Fibroblast of lung (primary cell): ENCODE measurements at regions not wholly inside any gene's neighbourhood (a gene's known extent, or its start where the extent isn't known, plus 50 kb on each side); places are given as distances from the start of the nearest gene placed in this dataset.

Experiments used
- DNase-seq, 2 donors: peaks; one replicate each; pipeline versions ENCODE4 v3.0.0 to v3.0.0-alpha.2; 2010; ENCODE audit warnings: low read depth in 2 of 2
- H2AFZ ChIP-seq: 2 replicates; pipeline ENCODE4 v1.5.1; 2012; ENCODE audit warnings: low read length, control low read depth, inconsistent platforms
- H3K27ac ChIP-seq: 2 replicates; pipeline ENCODE4 v1.5.1; 2011; ENCODE audit warnings: low read length, control low read depth; ENCODE audit not compliant: insufficient read depth
- H3K27me3 ChIP-seq: 2 replicates; pipeline ENCODE4 v1.5.1; 2011; ENCODE audit warnings: mild to moderate bottlenecking, low read length; ENCODE audit not compliant: control insufficient read depth, insufficient read depth
- H3K36me3 ChIP-seq: 2 replicates; pipeline ENCODE4 v1.5.1; 2011; ENCODE audit warnings: low read length; ENCODE audit not compliant: control insufficient read depth, insufficient read depth
- H3K4me1 ChIP-seq: 2 replicates; pipeline ENCODE4 v1.5.1; 2011; ENCODE audit warnings: low read length; ENCODE audit not compliant: control insufficient read depth, insufficient read depth; ENCODE audit errors: extremely low read depth
- H3K4me2 ChIP-seq: 2 replicates; pipeline ENCODE4 v1.5.1; 2011; ENCODE audit warnings: low read length, control low read depth; ENCODE audit not compliant: insufficient read depth; ENCODE audit errors: extremely low read depth
- H3K4me3 ChIP-seq, 4 experiments: fragments of 200-600 bp in 1 of 4; sonication (generic) in 1 of 4; replicated peaks in 1 of 4; 2 replicates each; pipeline ENCODE4 v1.5.1; 2011 to 2016; ENCODE audit warnings: low read length in 4 of 4, low read depth in 3 of 4, mild to moderate bottlenecking in 3 of 4, control low read depth in 2 of 4, inconsistent platforms in 1 of 4, mixed read lengths in 1 of 4; ENCODE audit not compliant: insufficient read depth in 1 of 4; ENCODE audit errors: control extremely low read depth in 1 of 4
- H3K79me2 ChIP-seq: 2 replicates; pipeline ENCODE4 v1.5.1; 2012; ENCODE audit warnings: mild to moderate bottlenecking, low read length, inconsistent platforms; ENCODE audit not compliant: control insufficient read depth, insufficient read depth
- H3K9ac ChIP-seq: 2 replicates; pipeline ENCODE4 v1.5.1; 2011; ENCODE audit warnings: mild to moderate bottlenecking, low read length, control low read depth; ENCODE audit not compliant: insufficient read depth
- H3K9me3 ChIP-seq: 2 replicates; pipeline ENCODE4 v1.5.1; 2012; ENCODE audit warnings: low read depth, low read length; ENCODE audit not compliant: control insufficient read depth, insufficient read depth
- H4K20me1 ChIP-seq: 2 replicates; pipeline ENCODE4 v1.5.1; 2011; ENCODE audit warnings: low read length; ENCODE audit not compliant: control insufficient read depth, insufficient read depth; ENCODE audit errors: extremely low read depth
- EZH2 ChIP-seq: IDR thresholded peaks from 2 replicates; pipeline ENCODE4 v1.5.1; 2012; ENCODE audit warnings: low read length, control low read depth, mild to moderate bottlenecking; ENCODE audit errors: missing control alignments
- TF ChIP-seq, protein P1 (sequence below), 2 donors: IDR thresholded peaks in 1 of 2; conservative IDR thresholded peaks in 1 of 2; 1 replicate in 1 of 2; 2 replicates in 1 of 2; pipeline ENCODE4 v1.5.1; 2011 to 2012; ENCODE audit warnings: low read length in 2 of 2, control low read depth in 1 of 2, inconsistent platforms in 1 of 2, low read depth in 1 of 2, mild to moderate bottlenecking in 1 of 2

DNA sequence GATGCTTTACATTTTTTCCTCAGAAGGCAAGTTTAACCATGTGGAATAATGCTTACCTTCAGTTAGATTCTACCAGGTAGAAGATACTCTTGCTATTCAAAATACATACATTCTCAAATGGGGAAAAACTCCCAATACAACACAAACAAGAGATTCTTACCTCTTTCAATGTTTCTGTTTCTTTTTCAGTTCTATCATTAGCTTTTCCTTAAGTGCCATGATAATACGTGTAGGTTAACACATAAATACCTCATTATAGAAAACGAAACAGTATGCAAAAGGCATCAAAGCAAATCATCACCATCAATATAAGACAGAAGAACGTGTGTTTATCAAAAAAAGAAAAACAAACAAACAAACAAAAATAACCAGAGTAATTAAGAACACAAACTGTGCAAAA is 300.7 kb upstream of the ROBO1 start:
- H4K20me1 ChIP-seq: no peaks in the 10 kb centered on the region
- H3K9ac ChIP-seq: no peak overlapping the region
- no peaks in the 10 kb centered on the region for H3K79me2 ChIP-seq
- H3K27me3 ChIP-seq: no peaks in the 10 kb centered on the region
- H3K27ac ChIP-seq: no peak overlapping the region
- TF ChIP-seq, protein P1, sequence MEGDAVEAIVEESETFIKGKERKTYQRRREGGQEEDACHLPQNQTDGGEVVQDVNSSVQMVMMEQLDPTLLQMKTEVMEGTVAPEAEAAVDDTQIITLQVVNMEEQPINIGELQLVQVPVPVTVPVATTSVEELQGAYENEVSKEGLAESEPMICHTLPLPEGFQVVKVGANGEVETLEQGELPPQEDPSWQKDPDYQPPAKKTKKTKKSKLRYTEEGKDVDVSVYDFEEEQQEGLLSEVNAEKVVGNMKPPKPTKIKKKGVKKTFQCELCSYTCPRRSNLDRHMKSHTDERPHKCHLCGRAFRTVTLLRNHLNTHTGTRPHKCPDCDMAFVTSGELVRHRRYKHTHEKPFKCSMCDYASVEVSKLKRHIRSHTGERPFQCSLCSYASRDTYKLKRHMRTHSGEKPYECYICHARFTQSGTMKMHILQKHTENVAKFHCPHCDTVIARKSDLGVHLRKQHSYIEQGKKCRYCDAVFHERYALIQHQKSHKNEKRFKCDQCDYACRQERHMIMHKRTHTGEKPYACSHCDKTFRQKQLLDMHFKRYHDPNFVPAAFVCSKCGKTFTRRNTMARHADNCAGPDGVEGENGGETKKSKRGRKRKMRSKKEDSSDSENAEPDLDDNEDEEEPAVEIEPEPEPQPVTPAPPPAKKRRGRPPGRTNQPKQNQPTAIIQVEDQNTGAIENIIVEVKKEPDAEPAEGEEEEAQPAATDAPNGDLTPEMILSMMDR (conservative IDR thresholded peaks at IDR 0.05 in 1 of 2, IDR thresholded peaks at IDR 0.05 in 1 of 2; ENCODE audit: low read depth in 1 of 2, low read length in 2 of 2): no peak
- TF ChIP-seq EZH2: no peak
- H3K4me3 ChIP-seq: no peak overlapping the region
- DNase-seq: no peak
- no peak overlapping the region for H2AFZ ChIP-seq
- no peaks in the 10 kb centered on the region for H3K9me3 ChIP-seq
- H3K4me1 ChIP-seq: no peaks in the 10 kb centered on the region
- H3K36me3 ChIP-seq: no peaks in the 10 kb centered on the region
- no peak overlapping the region for H3K4me2 ChIP-seq

DNA sequence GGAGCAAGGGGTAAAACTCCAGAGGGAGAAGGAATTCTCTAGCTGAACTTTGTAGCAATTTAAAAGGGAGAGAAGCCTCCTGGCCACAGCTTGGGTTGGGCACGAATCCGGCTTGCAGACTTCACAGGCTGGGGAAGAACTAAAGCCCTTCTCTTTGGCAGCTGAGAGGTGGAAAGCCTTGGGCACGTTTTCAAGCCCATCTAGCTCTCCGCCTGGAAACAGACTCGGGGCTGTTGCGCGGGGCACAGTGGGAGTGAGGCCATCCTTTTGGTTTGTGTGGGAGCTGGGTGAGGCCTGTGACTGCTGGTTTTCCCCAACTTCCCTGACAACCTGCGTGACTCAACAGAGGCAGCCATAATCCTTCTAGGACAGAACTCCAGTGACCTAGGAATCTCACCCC is 295.7 kb upstream of the ROBO1 start:
- no peak overlapping the region for H3K9ac ChIP-seq
- no peaks in the 10 kb centered on the region for H3K4me1 ChIP-seq
- no peaks in the 10 kb centered on the region for H3K79me2 ChIP-seq
- no peaks in the 10 kb centered on the region for H4K20me1 ChIP-seq
- no peak overlapping the region for H2AFZ ChIP-seq
- no peak overlapping the region for H3K4me2 ChIP-seq
- no peaks in the 10 kb centered on the region for H3K9me3 ChIP-seq
- TF ChIP-seq EZH2: no peak
- TF ChIP-seq, protein P1 (conservative IDR thresholded peaks at IDR 0.05 in 1 of 2, IDR thresholded peaks at IDR 0.05 in 1 of 2; ENCODE audit: low read depth in 1 of 2, low read length in 2 of 2): no peak
- H3K36me3 ChIP-seq: no peaks in the 10 kb centered on the region
- H3K27ac ChIP-seq: no peak overlapping the region
- no peak overlapping the region for H3K4me3 ChIP-seq
- H3K27me3 ChIP-seq: no peaks in the 10 kb centered on the region
- no peak for DNase-seq

DNA sequence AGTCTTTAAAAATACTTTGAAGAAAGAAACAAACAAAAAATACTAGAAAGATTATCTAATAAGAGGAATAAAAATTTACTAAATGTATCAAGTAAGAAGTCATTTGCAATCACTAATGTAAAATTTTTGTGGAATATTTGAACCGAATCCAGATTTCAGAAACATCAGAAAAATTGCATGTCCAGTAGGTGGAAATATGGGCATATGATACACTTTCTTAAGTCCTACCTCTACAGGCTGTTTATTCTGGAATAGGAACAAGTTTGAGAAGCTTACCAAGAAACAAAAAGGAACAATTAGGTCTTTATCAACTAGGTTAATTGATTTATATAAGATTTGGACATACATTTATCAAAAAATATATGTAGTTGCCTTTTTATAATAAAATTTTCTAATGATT is 292.9 kb upstream of the ROBO1 start:
- Histone ChIP-seq H3K4me3 (no peak overlapping the region), H3K9me3 (no peaks in the 10 kb centered on the region), H3K36me3 (no peaks in the 10 kb centered on the region), H3K9ac (no peak overlapping the region), H3K27me3 (no peaks in the 10 kb centered on the region), H4K20me1 (no peaks in the 10 kb centered on the region), H3K4me1 (no peaks in the 10 kb centered on the region), H2AFZ (no peak overlapping the region), H3K27ac (no peak overlapping the region), H3K4me2 (no peak overlapping the region), H3K79me2 (no peaks in the 10 kb centered on the region)
- TF ChIP-seq EZH2: no peak
- TF ChIP-seq, protein P1 (conservative IDR thresholded peaks at IDR 0.05 in 1 of 2, IDR thresholded peaks at IDR 0.05 in 1 of 2; ENCODE audit: low read depth in 1 of 2, low read length in 2 of 2): no peak
- DNase-seq: peak; percentile 10 to 34
